Heart left ventricle (tissue), 13 donors: ENCODE measurements at regions not wholly inside any gene's neighbourhood (a gene's known extent, or its start where the extent isn't known, plus 50 kb on each side); places are given as distances from the start of the nearest gene placed in this dataset.

Experiments used
- CTCF ChIP-seq, 12 donors: fragments of 200-600 bp; sonication (generic) in 4 of 12; IDR thresholded peaks; one replicate each; pipeline versions ENCODE4 v1.5.0 to v1.8.0; 2018 to 2022; ENCODE audit warnings: antibody characterized with exemption in 12 of 12, mild to moderate bottlenecking in 5 of 12
- POLR2A ChIP-seq, 2 donors: fragments of 450-650 bp; IDR thresholded peaks; one replicate each; pipeline ENCODE4 v1.6.1; 2017; ENCODE audit warnings: antibody characterized with exemption in 2 of 2, mild to moderate bottlenecking in 2 of 2, moderate library complexity in 2 of 2
- donor health status: ischemic (EF 13 %, LVEDD 7.1; RV severe dilation, severe dysfunction).
- donor health status: DM: no; HTN: yes; CAD: no.
- donor health status: DM: no; HTN: no; CAD: no.
- donor health status: ischemic (EF 25% LVEDD 6.9; RV normal size, moderate dysfunction).
- donor health status: ischemic (EF 25% LVEDD 5.7; RV mildly dilated, moderate dysfunction).
- donor health status: ischemic (EF 35%, LVEDD 5.7; RV mildly dilated, moderate dysfunction).
- donor health status: nonischemic (EF 11% LVEDD 7.7; RV severe dilation, severe dysfunction).
- donor health status: DM: yes; HTN: yes; CAD: no.
- donor health status: PGD.
- donor health status: ischemic (EF 29% LVEDD 5.4; RV normal size, mild dysfunction).
- donor health status: nonischemic (EF 23%, LVEDD 6.1; RV moderate dilation, normal function).

DNA sequence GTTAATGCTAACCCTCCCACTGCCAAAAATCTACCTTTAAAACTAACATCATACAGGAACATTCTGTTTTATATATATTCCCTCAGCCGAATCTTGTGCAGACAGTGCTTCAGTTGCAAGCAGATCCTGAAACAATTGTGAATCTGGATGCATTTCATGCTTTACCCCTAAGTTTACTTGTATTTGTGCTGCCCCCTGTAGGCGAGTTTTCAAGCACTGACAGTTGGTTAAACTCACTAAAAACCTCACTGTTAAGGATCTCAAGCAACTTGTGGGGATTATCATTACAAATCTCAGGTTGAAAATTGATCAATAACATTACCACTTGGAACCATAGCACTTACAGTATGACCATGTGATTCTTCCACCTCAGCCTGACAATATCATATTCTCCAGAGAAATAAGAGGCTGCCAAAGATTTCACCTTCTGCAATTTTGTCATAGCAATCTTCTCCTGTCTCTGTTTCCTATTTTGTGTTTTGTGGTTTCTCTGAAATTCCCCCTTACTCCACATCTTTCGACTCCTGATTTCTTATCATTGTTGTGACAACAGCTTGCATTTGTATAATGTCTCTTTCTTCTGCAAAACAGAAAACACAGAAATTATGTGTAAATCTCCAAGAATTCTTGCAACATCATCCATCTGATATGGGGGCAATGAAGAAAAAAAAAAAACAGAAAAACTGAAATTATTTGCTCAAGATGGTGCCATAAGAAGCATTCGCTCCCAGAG is 354.6 kb upstream of the SETBP1 start:
- TF ChIP-seq POLR2A (IDR thresholded peaks at IDR 0.05) (no peak), CTCF (IDR thresholded peaks at IDR 0.05) (peak; percentile 27 to 59 (median 42))
